ENCODE measurements at regions not wholly inside any gene's neighbourhood (a gene's known extent, or its start where the extent isn't known, plus 50 kb on each side); places are given as distances from the start of the nearest gene placed in this dataset.

DNA sequence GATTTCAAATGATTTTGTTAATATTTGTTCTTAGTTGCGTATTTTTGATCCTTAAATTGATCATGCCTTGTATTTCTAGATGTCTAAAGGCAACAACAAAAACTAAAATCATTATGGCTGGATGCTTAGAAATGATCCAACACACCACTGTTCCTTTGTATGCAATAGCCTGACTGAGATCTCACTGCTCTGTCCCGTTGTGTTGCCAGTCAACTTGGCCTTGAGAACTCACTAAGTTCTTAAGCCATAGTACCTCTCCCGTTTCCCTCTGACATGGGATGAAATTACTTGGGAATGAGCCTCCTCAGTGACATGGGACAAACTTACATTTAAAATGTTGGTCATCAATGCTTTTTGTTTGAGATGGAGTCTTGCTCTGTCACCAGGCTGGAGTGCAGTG lies 222.0 kb upstream of the HS6ST1 start:
- H3K27me3 ChIP-seq (replicated peaks; ENCODE audit: control insufficient read depth, insufficient read depth, low read length) = no peaks in the 10 kb centered on the region
- Mint-ChIP-seq H3K36me3 (ENCODE audit: insufficient read depth, unreplicated experiment) (no peaks in the 10 kb centered on the region), H3K27ac (ENCODE audit: unreplicated experiment) (no peak overlapping the region), H3K27me3 (ENCODE audit: insufficient read depth, unreplicated experiment) (peaks cover 4% of the 10 kb centered on the region), H3K9me3 (ENCODE audit: unreplicated experiment) (no peaks in the 10 kb centered on the region), H3K4me3 (ENCODE audit: unreplicated experiment) (no peak overlapping the region), H3K4me1 (ENCODE audit: low read depth, unreplicated experiment) (peaks cover 7% of the 10 kb centered on the region)
- intact Hi-C loops (cut with micrococcal nuclease; ENCODE audit: unreplicated experiment) = no loop called here
- no TSS peak for BruUV-seq (replicated peaks)
- no peaks in the 10 kb centered on the region for H3K9me3 ChIP-seq
- CTCF ChIA-PET = no interaction called here
- TF ChIP-seq, protein P1, sequence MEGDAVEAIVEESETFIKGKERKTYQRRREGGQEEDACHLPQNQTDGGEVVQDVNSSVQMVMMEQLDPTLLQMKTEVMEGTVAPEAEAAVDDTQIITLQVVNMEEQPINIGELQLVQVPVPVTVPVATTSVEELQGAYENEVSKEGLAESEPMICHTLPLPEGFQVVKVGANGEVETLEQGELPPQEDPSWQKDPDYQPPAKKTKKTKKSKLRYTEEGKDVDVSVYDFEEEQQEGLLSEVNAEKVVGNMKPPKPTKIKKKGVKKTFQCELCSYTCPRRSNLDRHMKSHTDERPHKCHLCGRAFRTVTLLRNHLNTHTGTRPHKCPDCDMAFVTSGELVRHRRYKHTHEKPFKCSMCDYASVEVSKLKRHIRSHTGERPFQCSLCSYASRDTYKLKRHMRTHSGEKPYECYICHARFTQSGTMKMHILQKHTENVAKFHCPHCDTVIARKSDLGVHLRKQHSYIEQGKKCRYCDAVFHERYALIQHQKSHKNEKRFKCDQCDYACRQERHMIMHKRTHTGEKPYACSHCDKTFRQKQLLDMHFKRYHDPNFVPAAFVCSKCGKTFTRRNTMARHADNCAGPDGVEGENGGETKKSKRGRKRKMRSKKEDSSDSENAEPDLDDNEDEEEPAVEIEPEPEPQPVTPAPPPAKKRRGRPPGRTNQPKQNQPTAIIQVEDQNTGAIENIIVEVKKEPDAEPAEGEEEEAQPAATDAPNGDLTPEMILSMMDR (IDR thresholded peaks at IDR 0.05; ENCODE audit: insufficient read depth in 1 of 2, low read depth in 1 of 2, low read length in 1 of 2, severe bottlenecking in 1 of 2, unreplicated experiment in 1 of 2) = no peak
- DNase-seq = no peak
- POLR2A ChIA-PET = no interaction called here
- H3K36me3 ChIP-seq (ENCODE audit: control insufficient read depth, insufficient read depth, low read length) = no peaks in the 10 kb centered on the region
- no peak overlapping the region for H3K4me3 ChIP-seq (ENCODE audit: low read depth, low read length)
- H3K4me1 ChIP-seq = no peaks in the 10 kb centered on the region

DNA sequence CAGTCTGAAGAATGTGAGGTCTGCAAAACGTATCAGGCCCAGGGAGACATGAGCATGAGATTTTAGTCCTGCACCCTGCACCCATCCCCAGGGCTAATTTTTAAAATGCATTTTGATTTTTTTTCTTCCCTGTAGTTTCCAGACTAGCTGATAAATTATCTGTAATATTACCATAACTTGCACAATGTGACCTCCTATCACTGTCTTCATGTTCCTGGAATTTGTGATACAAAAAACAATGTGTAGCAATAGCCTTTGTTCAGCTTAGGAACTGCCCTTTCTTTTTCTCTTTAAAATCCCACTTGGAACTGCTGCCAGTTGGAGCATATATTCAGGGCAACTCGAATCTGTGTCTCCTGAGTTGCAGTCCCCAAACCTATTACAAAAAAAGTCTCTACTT lies 222.8 kb upstream of the HS6ST1 start:
- Mint-ChIP-seq H3K27me3 (ENCODE audit: insufficient read depth, unreplicated experiment) (peaks cover 5% of the 10 kb centered on the region), H3K4me3 (ENCODE audit: unreplicated experiment) (no peak overlapping the region), H3K27ac (ENCODE audit: unreplicated experiment) (no peak overlapping the region), H3K4me1 (ENCODE audit: low read depth, unreplicated experiment) (peaks cover 7% of the 10 kb centered on the region), H3K9me3 (ENCODE audit: unreplicated experiment) (no peaks in the 10 kb centered on the region), H3K36me3 (ENCODE audit: insufficient read depth, unreplicated experiment) (no peaks in the 10 kb centered on the region)
- no peaks in the 10 kb centered on the region for H3K4me1 ChIP-seq
- ChIA-PET POLR2A (no interaction called here), CTCF (no interaction called here)
- H3K9me3 ChIP-seq = no peaks in the 10 kb centered on the region
- no peaks in the 10 kb centered on the region for H3K27me3 ChIP-seq (replicated peaks; ENCODE audit: control insufficient read depth, insufficient read depth, low read length)
- no TSS peak for BruUV-seq (replicated peaks)
- no peak for DNase-seq
- no peak overlapping the region for H3K4me3 ChIP-seq (ENCODE audit: low read depth, low read length)
- TF ChIP-seq, protein P1 (IDR thresholded peaks at IDR 0.05; ENCODE audit: insufficient read depth in 1 of 2, low read depth in 1 of 2, low read length in 1 of 2, severe bottlenecking in 1 of 2, unreplicated experiment in 1 of 2) = no peak
- intact Hi-C loops (cut with micrococcal nuclease; ENCODE audit: unreplicated experiment) = no loop called here
- H3K36me3 ChIP-seq (ENCODE audit: control insufficient read depth, insufficient read depth, low read length) = no peaks in the 10 kb centered on the region

DNA sequence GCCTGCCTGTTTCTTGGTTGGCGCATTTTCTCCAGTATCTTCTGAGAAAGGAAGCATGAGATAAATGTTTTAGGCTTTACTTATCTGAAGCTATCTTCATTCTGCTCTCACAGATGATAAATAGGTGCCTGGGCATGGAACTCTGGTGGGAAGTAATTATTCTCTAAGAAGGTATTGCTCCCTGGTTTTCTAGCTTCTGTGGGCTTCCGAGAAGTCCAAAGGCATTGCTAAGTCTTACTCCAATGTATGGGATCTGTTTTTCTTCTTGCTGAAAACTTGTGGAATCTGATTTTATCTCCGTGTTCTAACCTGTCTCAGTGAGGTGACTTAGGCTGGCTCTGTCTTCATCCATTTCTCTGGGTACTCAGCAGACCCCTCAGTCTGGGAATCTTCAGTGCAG lies 224.4 kb upstream of the HS6ST1 start:
- H3K27me3 Mint-ChIP-seq (ENCODE audit: insufficient read depth, unreplicated experiment) = peaks cover 8% of the 10 kb centered on the region
- H3K36me3 Mint-ChIP-seq (ENCODE audit: insufficient read depth, unreplicated experiment) = no peaks in the 10 kb centered on the region
- H3K9me3 Mint-ChIP-seq (ENCODE audit: unreplicated experiment) = no peaks in the 10 kb centered on the region
- no peaks in the 10 kb centered on the region for H3K9me3 ChIP-seq
- DNase-seq = no peak
- H3K36me3 ChIP-seq (ENCODE audit: control insufficient read depth, insufficient read depth, low read length) = no peaks in the 10 kb centered on the region
- BruUV-seq (replicated peaks) = no TSS peak
- H3K4me3 Mint-ChIP-seq (ENCODE audit: unreplicated experiment) = no peak overlapping the region
- TF ChIP-seq, protein P1 (IDR thresholded peaks at IDR 0.05; ENCODE audit: insufficient read depth in 1 of 2, low read depth in 1 of 2, low read length in 1 of 2, severe bottlenecking in 1 of 2, unreplicated experiment in 1 of 2) = no peak
- no peak overlapping the region for H3K4me3 ChIP-seq (ENCODE audit: low read depth, low read length)
- no peak overlapping the region for H3K27ac Mint-ChIP-seq (ENCODE audit: unreplicated experiment)
- ChIA-PET CTCF (interaction anchor here (0.6 kb wide), 1 partner anchor 177 kb away, joined by 3 read pairs; no protein-coding TSS in a partner anchor), POLR2A (no interaction called here)
- intact Hi-C loops (cut with micrococcal nuclease; ENCODE audit: unreplicated experiment) = no loop called here
- H3K4me1 ChIP-seq = no peaks in the 10 kb centered on the region
- H3K4me1 Mint-ChIP-seq (ENCODE audit: low read depth, unreplicated experiment) = no peaks in the 10 kb centered on the region
- H3K27me3 ChIP-seq (replicated peaks; ENCODE audit: control insufficient read depth, insufficient read depth, low read length) = no peaks in the 10 kb centered on the region

All from Caco-2 (cell line).